PC-9 (cell line): ENCODE measurements at regions not wholly inside any gene's neighbourhood (a gene's known extent, or its start where the extent isn't known, plus 50 kb on each side); places are given as distances from the start of the nearest gene placed in this dataset.

Experiments used
- EZH2 ChIP-seq: fragments of 200-600 bp; sonication (generic); IDR thresholded peaks from 2 replicates; pipeline ENCODE4 v1.8.0; 2017; ENCODE audit warnings: antibody characterized with exemption, low read depth
- TF ChIP-seq, protein P1 (sequence below): fragments of 200-600 bp; sonication (generic); conservative IDR thresholded peaks from 2 replicates; pipeline ENCODE4 v1.6.1; 2017; ENCODE audit warnings: mixed run types, antibody characterized with exemption, mild to moderate bottlenecking, moderate library complexity

DNA sequence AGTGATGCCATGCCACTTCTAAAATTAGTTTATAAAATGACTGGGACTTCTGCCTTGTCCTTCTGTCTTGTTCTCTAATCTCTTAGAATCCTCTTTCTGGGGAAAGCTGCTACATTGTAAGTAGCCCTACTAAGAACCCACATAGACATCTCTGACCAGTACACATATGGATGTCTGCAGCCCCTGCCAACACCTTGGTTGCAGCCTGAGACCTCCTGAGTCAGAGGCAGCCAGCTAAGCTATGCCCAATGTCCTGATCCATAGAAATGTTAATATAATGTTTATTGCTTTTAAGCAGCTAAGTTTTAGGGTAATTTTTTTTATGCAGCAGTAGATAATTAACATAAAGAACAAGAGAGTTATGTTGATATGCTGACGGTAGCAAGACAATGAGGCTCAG is 1029.5 kb upstream of the INTU start:
- TF ChIP-seq, protein P1, sequence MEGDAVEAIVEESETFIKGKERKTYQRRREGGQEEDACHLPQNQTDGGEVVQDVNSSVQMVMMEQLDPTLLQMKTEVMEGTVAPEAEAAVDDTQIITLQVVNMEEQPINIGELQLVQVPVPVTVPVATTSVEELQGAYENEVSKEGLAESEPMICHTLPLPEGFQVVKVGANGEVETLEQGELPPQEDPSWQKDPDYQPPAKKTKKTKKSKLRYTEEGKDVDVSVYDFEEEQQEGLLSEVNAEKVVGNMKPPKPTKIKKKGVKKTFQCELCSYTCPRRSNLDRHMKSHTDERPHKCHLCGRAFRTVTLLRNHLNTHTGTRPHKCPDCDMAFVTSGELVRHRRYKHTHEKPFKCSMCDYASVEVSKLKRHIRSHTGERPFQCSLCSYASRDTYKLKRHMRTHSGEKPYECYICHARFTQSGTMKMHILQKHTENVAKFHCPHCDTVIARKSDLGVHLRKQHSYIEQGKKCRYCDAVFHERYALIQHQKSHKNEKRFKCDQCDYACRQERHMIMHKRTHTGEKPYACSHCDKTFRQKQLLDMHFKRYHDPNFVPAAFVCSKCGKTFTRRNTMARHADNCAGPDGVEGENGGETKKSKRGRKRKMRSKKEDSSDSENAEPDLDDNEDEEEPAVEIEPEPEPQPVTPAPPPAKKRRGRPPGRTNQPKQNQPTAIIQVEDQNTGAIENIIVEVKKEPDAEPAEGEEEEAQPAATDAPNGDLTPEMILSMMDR = no peak
- no peak for TF ChIP-seq EZH2
